GM21619 (cell line): ENCODE measurements at regions not wholly inside any gene's neighbourhood (a gene's known extent, or its start where the extent isn't known, plus 50 kb on each side); places are given as distances from the start of the nearest gene placed in this dataset.
"Not testable (repeated sequence)": the region's sequence is repeated elsewhere in the genome, so short reads cannot be mapped to it uniquely, and the experiment has no call there.

Experiments used
- ATAC-seq: cut with Tn5 transposase; IDR thresholded peaks from one replicate; pipeline ENCODE4 v1.9.1; 2021; ENCODE audit not compliant: unreplicated experiment

DNA sequence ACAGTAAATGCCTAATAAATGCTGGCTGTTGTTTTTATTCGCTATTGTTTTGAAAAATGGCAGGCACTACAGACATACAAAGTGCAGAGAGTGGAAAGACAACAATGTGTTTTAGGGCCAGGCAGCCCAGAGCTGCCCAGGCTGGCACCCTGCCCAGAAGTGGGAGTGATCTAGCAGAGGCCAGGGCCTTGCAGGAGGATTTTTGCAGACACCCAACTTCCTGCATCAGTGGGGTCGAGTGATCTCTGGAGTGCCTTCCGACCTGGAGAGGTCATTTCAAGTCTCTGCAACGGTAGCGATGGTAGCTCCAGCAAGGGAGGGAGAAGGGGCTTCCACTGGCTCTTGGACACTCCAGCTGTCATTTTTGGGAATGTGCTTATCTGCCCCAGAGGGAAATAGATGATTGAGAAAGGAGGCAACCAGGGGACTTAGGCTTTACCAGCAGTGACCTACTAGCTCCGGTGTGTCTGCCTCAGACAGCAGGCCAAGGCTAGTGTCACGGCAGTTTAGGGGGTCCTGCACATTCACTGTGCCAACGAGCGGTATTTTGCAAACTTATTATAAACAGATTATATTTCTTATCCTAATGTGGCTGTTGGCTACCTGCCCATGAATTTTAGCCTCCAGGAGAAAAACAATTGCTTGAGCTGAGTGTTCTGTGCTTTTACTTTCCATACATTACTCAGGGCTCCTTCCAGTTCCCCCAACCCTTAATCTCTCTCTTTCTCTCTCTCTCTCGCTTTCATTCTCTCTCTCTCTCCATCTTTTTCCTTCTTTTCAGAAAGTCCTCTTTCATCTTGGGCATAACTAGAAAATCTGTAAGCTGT, 153.9 kb upstream of the PLGLB2 start:
- ATAC-seq: not testable (repeated sequence)

DNA sequence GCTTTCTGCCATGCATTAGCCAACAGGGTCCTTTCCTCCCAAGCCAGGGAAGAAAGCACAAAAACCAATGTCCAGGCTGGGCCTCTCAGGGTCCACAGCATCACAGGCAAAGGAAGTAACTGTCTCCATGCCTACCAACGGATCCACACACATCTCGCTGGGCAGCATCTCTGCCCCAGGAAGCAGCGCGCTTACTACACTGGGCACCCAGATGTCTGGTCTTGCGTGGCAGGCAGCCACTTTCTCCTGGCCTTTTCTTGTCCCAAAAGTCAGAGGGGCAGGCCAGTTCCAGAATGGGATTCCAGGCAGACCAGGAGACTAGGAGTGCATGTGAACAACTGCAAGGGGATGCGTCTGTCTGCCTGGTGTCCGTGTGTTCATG, 153.3 kb upstream of the PLGLB2 start:
- not testable (repeated sequence) for ATAC-seq

DNA sequence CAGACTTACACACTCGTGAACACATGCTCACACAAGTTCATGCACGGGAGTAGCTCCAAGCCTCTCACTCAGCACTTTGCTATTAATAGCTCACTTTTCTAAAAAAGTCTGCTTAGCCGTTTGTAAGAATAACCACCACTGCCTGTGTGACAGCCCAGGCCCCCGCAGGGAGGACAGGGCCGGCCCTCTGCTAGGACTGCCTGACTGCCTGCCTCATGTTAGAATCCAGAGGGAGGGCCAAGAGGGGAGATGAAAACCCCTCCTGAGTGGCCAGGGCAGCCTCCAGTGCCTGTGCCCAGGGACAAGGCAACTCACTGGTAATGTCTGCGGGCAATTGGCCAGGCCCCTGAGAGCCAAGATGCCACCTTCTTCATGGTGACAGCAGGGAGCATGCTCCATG, 152.9 kb upstream of the PLGLB2 start:
- ATAC-seq: not testable (repeated sequence)

DNA sequence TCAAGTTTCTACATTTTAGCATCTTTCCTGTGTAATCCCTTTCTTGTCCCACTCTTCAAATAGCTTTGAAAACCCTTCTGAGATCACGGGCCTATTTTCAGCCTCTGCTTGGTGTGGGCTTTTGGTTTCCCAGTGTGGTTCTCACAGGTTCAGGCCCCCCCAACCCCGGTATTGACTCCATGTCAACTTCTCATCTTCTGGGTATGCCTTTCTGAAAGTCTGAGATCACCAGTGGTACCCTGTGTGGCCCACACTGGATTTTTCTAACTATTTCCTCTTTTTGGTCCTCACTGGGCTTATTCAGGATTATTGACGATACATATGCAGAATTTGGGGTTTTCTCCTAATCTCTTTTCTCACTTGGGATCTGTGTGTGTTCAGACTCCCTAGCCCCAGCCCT, 146.9 kb upstream of the PLGLB2 start:
- not testable (repeated sequence) for ATAC-seq

DNA sequence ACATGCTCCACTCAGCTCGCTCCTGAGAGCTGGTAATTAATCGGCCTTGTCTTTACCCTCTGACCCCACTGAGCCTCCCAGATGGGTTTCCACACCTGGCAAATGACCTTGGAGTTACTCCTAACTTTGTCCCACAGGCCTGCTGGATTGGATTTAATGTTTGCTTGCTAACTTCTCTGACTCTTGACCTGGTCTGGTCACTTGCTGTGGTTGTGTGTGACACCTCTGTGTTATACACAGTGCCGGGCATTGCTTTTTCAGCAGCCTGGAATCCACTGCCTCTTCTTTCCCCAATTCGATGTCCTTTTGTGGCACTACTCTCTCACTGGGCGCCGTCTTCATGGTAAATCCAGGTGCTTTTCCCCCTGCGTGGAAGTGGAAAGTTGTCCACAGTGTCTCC, 145.8 kb upstream of the PLGLB2 start:
- ATAC-seq: not testable (repeated sequence)

DNA sequence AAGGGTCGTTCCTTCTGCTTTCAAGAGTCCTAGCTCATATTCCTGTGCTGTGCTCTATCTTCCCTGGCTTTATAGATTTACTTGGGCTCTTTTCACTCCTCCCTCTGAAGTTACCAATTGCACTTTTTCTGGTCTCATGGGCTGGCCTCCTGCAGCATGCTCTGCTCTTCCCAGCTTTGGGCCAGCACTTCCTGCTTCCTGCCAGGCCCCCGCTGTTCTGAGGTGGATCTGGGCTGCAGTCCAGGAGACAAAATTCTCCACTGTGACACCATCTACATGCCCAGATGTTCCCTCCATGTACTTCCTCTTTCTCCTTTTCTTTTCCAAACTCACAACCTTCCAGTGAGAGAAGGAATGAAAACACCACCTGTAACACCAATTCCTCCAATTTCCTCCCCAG, 145.2 kb upstream of the PLGLB2 start:
- ATAC-seq: not testable (repeated sequence)

DNA sequence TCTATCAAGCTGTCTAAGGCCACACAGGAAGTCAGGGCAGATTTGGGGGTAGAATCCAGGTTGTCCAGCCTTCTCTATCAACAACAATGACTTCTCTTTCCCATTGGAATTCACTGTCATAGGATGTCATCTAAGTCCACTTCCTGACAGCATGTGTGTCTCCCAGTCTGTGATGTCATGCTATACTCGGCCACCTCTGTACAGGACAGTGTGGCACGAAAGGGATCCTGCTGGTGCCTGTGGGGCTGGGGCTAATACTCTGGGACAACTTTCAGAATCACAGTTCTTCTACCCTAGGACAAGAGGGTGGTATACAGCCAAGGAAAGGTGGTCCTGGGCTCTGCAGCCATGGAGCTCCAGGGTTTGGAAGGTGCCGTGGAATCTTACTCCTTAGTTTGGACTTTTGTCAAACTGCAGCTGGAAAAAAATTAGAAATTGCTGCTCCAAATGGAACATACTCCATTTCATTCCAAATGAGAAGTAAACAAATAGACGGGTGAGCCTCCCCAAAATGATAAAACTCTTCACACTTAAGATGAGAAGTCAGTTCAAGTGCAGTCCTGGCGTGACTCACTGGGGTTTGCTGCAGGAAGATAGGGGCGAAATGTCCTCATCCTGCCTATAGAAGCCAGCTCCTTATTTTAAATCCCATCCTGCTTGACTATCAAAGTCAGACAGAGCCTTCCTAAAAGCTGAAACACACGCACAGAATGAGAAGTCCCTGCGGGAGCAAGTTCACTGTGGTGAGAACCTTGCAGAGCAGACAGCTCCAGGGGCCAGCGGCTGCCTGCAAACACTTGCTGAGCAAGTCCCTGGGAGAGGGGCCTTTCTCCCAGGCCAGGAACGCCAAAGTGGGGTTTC, 144.2 kb upstream of the PLGLB2 start:
- ATAC-seq: not testable (repeated sequence)

DNA sequence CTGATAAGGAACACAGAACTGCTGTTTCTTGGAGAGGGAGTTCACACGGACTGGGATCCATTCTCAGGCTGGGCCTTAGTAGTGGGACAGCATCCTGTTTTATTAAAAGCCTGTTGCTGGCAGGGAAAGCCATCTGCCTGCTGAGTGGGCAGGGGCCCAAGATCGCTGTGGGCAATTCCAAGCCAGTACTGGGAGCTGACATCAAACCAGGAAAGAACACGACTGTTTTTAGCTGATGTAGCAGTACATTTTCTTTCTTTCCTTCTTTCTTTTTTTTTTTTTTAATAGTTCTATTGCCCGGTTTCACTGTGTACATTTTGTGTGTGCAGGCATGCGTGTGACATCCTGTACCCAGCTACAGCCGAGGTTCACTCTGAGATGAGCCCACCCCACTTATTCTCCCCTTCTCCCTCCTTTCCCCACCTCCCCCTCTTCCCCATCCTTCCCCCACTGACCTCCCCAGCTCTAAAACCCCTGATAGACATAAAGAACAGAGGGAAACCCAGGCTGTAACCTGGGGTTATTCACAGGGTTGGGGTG, 143.5 kb upstream of the PLGLB2 start:
- not testable (repeated sequence) for ATAC-seq

DNA sequence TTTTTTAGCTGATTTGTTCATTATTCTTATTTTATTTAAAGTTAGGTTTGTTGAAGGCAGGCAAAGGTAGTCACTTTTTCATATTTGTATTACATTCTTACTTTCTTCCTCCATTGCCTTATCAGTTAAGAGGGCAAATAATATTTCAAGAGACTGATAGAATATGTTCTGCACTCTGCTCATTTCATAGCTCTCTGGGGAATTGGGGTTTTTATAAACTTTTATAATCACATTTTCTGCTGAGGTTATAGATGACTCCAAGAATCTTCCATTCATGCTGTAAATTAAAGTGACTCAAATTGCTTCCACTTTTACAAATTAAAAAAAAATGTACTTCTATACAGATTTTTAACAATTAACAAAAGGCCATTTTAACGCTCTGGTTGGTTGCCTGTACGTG, 142.9 kb upstream of the PLGLB2 start:
- not testable (repeated sequence) for ATAC-seq

DNA sequence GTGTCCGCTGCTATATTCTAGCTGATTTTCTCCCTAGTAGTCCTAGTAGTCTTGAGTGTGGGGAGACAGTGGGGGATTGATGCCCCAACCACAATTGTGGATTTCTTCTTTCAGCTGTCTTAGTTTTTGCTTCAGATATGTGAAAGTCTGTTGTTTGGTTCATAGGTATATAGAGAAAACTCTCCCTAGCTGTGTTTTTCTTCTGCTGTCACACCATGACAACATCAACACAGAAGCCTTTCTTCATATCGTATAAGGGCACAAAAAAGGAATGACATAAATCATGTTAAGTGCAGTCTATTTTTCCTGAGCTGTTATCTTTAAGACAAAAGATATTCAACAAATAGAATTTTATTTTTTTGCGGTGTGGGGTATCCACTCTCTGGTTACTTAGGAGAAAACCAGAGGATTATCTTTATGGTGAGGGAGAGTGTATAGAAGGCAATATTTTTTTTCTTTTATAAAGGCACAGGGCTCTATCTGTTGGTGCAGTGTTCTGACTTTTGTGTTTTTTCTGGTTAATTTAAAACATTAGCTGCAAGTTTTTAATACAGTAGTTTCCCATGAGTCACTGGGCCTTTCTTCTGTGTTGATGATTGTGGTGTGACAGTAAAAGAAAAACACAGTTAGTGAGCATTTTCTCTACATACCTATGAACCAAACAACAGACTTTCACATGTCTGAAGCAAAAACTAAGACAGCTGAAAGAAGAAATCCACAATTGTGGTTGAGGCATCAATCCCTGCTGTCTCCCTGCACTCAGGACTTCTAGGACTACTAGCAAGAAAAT, 139.3 kb upstream of the PLGLB2 start:
- not testable (repeated sequence) for ATAC-seq

DNA sequence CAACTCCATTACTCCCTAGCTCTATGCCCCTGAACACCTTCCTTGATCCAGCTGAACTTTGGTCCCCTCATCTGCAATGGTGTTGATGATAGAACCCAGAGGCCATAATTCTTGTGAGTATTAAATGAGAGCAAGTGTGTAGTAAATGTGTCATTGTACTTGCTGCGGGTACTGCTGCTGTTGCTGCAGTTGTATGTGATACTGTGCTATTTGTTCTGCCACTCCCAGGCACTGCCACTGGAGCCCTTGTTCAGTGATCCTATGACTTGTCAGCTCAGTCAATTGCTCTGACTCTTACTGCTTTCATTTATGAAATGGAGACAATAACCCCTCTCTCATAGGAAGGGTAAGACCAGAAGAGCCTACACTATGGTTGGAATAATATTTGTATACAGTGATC, 136.9 kb upstream of the PLGLB2 start:
- not testable (repeated sequence) for ATAC-seq

DNA sequence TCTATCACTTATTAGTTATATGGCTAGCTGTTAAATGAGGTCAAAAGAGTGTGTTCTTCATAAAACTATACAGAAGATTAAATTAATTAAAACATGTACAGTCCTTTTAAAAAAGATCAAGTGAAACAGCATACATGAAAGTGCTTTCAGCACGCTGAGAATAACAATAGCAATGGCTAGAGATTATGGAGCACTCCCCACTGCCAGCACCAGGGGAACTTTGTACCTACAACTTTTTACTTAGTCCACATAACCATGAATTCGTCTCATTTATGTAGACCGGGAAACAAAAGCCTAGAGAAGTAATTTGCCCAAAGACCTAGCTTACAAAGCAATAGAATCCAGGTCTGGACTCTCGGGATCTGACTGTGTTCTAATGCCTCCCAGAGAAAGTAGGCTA, 136.5 kb upstream of the PLGLB2 start:
- not testable (repeated sequence) for ATAC-seq

DNA sequence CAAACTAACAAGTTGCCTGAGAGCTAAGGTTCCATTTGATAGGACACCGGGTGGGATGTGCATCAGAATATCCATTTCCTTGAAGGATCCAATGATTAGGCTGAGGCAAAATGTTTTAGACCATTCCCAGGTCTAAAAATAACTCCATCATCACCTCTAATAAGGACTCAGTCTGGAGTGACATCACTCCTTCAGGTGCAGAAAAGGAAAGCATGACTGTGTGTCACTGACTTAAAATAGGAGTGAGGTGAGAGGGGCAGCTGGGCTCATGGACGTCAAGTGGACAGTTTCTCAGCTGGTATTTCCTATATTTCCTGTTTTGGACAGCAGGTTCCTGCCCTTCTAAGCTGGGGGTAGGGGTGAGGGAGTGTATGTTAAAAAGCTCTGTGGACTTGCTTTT, 135.9 kb upstream of the PLGLB2 start:
- ATAC-seq: not testable (repeated sequence)

DNA sequence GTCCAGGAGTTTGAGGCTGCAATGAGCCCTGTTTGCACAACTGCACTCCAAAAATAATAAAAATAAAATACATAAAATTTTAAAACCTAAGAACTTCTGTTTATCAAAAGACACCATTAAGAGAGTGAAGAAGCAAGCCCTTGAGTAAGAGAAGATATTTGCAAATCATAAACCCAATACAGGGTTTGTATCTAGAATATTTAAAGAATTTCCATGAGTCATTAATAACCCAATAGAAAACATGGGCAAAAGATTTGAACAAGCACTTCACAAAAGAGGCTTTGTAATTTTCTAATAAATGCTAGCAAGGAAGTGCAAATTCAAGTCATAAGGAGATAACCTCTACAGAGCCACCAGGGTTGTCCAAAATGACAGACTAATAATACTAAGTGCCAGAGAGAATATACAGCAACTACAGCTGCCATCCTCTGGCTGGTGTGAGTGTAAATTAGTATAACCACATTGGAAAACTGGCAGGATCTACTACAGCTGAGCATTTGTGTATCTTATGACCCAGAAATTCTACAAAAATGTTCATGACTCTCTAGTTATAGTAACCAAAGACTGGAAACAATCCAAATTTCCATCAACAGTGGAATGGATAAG, 133.0 kb upstream of the PLGLB2 start:
- not testable (repeated sequence) for ATAC-seq

DNA sequence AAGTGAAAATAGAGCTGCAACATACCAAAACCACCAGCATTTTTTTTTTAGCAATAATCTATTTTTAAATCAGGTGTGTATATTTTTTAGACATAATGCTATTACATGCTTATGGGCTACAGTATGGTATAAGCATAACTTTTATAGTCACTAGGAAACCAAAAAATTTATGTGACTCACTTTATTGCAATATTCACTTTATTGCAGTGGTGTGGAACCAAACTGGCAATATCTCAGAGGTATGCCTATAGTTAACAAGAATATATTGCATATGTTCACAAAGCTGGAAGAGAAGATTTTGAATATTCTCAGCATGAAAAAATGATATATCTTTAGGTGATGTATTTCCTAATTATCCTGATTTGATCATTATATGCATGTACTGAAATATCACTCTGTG, 128.8 kb upstream of the PLGLB2 start:
- ATAC-seq: not testable (repeated sequence)

DNA sequence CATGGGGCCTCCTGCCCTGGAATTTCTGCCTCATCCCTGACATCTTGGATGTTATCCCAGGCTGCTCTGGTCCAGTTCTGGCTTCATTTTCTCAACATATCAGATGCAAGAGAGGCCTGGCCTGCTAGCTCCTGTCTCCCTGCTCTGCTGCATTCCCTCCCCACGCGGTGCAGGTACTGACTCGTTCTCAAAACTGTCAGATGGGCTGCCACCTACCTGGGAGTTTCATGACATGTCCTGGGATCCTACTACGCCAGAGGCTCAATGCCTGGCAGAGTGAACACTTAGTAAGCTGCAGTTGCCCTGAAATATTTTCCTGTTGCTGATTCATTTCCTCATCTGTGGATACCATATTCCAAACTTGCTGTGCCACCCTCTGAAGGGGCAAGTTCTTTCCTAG, 126.7 kb upstream of the PLGLB2 start:
- ATAC-seq: not testable (repeated sequence)

DNA sequence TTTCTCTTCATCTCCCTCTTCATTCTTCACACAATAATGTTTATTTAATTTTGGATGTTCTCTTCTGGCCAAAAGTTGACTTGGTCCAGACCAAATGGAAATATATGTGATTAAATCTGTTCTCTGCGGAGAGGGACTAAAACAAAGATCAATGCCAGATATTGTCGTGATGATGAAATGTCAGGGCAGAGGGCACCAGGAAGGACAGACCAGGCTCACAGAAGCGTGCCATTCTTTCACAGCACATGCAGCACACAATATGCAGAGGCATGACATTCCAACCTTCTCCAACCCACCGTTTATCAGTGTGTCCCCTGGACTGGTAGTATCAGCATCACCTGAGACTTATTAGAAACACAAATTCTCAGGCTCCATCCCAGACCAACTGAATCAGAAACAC, 125.2 kb upstream of the PLGLB2 start:
- not testable (repeated sequence) for ATAC-seq

DNA sequence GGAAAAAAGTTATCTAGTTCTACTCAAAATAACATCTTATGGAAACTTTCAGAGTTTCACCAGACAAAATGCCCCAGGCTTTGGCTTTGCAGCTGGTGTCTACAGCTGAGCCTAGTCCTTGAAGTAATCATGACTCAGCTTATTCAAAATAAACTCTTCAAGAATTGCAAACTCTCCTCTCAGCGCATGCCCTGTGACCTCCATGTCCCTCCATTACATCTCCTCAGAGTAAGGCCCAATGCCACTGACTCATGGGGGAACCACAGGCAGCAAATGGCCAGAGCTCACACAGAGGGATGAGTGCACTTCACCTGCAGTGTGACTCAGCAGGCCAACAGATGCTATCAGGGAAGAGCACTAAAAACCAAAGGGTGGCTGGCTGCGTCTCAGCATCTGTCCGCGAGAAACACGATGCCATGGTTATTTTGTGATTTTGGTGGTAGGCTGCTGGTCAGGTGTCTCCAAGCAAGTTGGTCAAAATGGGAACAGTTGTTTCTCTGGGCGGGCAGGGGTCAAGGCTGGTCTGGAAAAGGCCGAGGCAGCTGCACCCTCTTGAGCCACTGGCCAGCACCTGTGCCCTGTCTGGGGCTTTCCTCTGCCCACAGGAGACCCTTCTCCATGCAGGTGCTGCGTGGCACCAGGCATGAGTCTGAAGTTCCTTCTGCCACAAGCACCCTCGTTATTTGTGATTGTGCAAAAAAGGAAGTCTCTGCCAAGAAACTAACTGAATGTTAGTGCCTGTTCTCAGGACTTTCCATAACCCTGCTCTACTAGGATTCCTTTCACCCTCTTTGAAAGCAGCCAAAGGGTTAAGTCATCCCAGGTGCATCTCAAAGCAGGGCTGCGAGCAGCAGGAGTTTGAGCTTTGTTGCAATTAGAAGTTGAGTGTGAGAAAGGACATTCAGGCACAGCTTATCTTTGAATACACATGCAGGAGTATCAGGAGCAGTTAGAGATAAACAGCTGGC, 118.1 kb upstream of the PLGLB2 start:
- ATAC-seq: not testable (repeated sequence)

DNA sequence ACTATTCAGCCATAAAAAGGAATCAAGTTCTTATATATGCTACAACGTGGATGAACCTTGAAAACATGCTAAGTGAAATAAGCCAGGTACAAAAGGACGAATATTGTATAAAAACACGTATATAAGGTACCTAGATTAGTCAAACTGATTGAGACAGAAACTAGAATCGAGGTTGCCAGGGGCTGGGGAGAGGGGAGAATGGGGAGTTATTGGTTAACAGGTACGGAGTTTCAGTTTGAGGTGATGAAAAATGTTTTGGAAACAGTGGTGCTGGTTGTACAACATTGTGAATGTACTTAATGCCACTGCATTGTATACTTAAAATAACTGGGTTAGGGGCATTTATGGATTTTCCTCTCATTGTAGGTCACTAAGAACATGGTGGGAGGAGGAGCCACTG, 117.0 kb upstream of the PLGLB2 start:
- ATAC-seq: not testable (repeated sequence)
